ENCODE measurements at regions not wholly inside any gene's neighbourhood (a gene's known extent, or its start where the extent isn't known, plus 50 kb on each side); places are given as distances from the start of the nearest gene placed in this dataset.

GRCh38 chr1:29390491-29391361 is 154.4 kb downstream of the PTPRU start:
- TF ChIP-seq POLR2AphosphoS5 (IDR thresholded peaks at IDR 0.05; ENCODE audit: low read depth, low read length) (no peak), REST (IDR thresholded peaks at IDR 0.05; ENCODE audit: insufficient read depth in 1 of 2, low read depth in 2 of 2, low read length in 2 of 2) (no peak), TAF1 (IDR thresholded peaks at IDR 0.05; ENCODE audit: borderline replicate concordance, insufficient read depth, low read length) (no peak), FOXP2 (optimal IDR thresholded peaks at IDR 0.05; ENCODE audit: borderline replicate concordance, extremely low read depth, extremely low read length, insufficient read depth) (no peak), SIN3A (IDR thresholded peaks at IDR 0.05; ENCODE audit: borderline replicate concordance, insufficient read depth, low read length) (no peak)

DNA sequence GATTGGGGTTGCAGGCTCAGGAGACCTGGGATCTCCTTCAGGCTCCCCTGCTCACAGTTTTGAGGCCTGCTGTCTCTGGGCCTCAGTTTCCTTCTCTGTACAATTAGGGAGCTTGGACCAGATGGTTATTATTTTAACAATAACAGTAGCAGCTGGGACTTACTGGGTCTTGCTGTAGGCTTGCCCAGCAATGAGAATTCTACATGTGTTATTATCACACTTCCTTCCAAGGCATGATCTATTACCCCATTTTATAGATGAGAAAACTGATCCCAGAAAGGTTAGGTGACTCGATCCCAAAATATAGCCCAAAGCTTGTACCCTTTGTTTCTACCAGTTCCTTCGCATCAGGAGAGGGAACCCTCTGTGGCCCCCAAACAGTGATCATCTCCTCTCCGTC is 153.8 kb downstream of the PTPRU start:
- TF ChIP-seq TAF1 (IDR thresholded peaks at IDR 0.05; ENCODE audit: borderline replicate concordance, insufficient read depth, low read length) = no peak
- TF ChIP-seq SIN3A (IDR thresholded peaks at IDR 0.05; ENCODE audit: borderline replicate concordance, insufficient read depth, low read length) = no peak
- no peak for TF ChIP-seq REST (IDR thresholded peaks at IDR 0.05; ENCODE audit: insufficient read depth in 1 of 2, low read depth in 2 of 2, low read length in 2 of 2)
- no peak for TF ChIP-seq FOXP2 (optimal IDR thresholded peaks at IDR 0.05; ENCODE audit: borderline replicate concordance, extremely low read depth, extremely low read length, insufficient read depth)
- TF ChIP-seq POLR2AphosphoS5 (IDR thresholded peaks at IDR 0.05; ENCODE audit: low read depth, low read length) = no peak

DNA sequence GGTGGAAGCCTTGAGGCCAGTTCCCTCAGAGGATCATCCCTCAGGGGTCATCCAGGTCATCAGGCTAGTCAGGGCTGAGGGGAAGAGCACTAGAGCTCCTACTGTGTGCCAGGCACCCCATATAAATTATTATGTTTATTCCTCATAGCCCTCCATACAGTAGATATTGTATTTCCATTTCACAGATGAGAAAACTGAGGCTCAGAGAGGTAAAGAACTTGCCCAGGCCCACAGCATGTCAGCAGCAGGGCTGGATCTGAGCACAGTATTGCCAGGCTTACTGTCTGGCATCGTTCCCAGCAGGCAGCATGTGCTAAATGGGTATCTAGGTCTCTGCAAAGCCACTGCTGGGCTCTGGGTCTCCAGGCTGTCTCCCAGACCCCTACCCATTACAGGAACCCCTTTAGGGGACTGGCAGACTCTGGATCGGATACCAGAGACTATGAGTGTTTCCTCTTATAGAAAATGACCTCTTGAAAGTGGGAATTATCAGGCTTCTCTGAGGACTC is 153.3 kb downstream of the PTPRU start:
- TF ChIP-seq TAF1 (IDR thresholded peaks at IDR 0.05; ENCODE audit: borderline replicate concordance, insufficient read depth, low read length) (no peak), FOXP2 (optimal IDR thresholded peaks at IDR 0.05; ENCODE audit: borderline replicate concordance, extremely low read depth, extremely low read length, insufficient read depth) (no peak), POLR2AphosphoS5 (IDR thresholded peaks at IDR 0.05; ENCODE audit: low read depth, low read length) (no peak), REST (IDR thresholded peaks at IDR 0.05; ENCODE audit: insufficient read depth in 1 of 2, low read depth in 2 of 2, low read length in 2 of 2) (no peak), SIN3A (IDR thresholded peaks at IDR 0.05; ENCODE audit: borderline replicate concordance, insufficient read depth, low read length) (no peak)

GRCh38 chr1:29388884-29389283 is 152.6 kb downstream of the PTPRU start:
- TF ChIP-seq POLR2AphosphoS5 (IDR thresholded peaks at IDR 0.05; ENCODE audit: low read depth, low read length) (no peak), SIN3A (IDR thresholded peaks at IDR 0.05; ENCODE audit: borderline replicate concordance, insufficient read depth, low read length) (no peak)

- TF ChIP-seq POLR2AphosphoS5 (IDR thresholded peaks at IDR 0.05; ENCODE audit: low read depth, low read length) (no peak), FOXP2 (optimal IDR thresholded peaks at IDR 0.05; ENCODE audit: borderline replicate concordance, extremely low read depth, extremely low read length, insufficient read depth) (no peak), SIN3A (IDR thresholded peaks at IDR 0.05; ENCODE audit: borderline replicate concordance, insufficient read depth, low read length) (no peak), REST (IDR thresholded peaks at IDR 0.05; ENCODE audit: insufficient read depth in 1 of 2, low read depth in 2 of 2, low read length in 2 of 2) (no peak), TAF1 (IDR thresholded peaks at IDR 0.05; ENCODE audit: borderline replicate concordance, insufficient read depth, low read length) (no peak)
Measured at GRCh38 chr1:29388170-29388569, 151.8 kb downstream of the PTPRU start.

Measured in PFSK-1 (cell line).